Activated T-cell treated with anti-CD3 and anti-CD28 coated beads for 4 hours (primary cell): ENCODE measurements at regions not wholly inside any gene's neighbourhood (a gene's known extent, or its start where the extent isn't known, plus 50 kb on each side); places are given as distances from the start of the nearest gene placed in this dataset.

ENCODE experiments used
- DNase-seq: peaks from one replicate; pipeline ENCODE4 v3.0.0-alpha.2; 2020

DNA sequence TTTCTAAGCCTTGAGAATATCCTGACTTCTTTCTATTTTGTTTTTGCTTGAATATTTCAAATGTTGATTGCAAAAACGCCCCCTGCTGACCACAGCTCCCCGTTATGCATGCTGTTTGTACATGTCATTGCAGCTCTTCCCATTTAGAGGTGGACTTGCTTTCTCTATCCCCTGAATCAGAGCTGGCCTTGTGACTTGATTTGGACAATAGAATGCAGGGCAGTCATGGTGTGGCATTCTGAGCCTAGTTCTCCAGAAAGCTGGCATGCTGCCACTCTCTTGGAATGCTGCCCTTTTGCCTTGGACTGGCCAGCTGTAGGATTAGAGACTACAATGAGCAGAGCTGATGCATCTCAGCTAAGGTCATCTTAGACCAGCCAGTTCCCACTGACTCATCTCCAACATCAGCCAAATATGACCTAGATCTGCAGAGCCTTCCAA, 1561.5 kb downstream of the MRPL39 start:
- no peak for DNase-seq

DNA sequence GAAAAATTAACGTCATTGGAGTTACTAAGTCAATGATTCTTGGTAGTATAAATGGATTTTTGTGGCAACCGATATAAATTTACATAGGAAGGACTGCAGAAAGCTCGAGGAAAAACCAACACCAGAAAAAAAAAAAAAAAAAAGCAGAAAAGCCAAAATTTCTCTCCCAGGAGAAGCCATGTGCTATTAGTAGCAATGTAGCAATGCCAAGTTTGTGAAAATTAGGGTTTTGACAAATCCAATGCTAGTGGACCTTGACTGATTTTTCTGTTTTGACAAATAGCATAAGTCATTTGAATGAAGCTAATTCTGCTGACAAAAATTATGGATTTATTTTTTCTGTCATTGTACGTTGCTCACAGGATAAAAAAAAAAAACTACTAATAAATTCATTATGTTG, 1561.9 kb downstream of the MRPL39 start:
- DNase-seq, result no peak

DNA sequence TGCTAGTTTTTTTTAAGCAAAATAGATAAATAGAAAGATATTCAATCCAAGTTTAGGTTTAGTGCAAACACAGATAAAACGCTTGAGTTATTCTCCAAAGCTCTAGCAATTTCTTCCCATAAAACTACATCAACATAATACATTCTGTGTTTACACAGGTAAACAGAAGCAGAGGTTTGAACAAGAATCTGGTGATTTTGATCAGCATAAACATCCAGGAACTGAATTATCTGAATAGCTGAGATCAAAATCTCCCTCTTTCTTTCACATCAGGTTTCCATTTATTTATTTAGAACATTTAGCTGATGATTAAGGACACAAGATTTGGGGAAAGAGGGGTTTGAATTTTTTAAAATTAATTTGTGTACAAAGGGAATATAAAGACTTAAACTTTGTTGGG, 1564.6 kb downstream of the MRPL39 start:
- DNase-seq, result no peak

DNA sequence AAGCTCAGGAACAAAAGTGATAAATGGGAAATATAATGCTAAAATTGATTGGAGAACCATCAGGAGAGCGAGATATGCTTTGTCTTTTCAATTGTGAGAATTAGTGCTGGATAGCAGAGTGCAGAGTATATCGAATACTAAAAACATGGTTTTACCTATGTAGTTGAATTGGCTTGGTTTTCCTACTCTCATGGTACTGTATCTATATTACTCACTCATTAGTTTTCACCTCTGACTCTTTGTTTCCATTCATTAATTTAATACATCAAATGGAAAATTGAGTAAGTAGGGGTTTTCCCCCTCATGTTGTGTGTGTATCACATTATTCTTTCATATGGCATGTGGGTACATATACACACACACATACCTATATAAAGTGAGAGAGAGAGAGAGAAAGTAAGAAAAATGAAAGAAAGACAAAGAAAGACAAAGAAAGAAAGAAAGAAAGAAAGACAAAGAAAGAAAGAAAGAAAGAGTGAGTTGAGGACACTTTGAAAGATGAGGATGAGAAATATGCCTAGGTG, 1574.5 kb downstream of the MRPL39 start:
- no peak for DNase-seq

DNA sequence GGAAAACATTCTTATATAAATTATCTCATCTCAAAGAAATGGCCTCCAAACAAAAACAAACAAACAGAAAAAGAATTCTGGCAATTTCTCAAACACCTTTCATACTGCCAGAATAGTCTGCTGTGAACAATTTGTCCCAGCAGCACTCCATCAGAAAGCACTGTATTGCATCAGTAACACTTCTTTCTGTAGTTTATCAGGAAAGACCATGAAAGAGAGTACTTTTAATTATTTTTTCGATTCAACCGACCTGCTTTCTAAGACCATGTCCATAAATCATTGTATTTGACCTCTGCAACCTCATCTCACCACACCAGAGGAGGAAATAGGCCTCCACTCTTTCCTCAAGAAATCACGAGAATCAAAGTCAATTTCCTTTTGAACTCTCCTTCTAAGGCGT, 1579.9 kb downstream of the MRPL39 start:
- no peak for DNase-seq

DNA sequence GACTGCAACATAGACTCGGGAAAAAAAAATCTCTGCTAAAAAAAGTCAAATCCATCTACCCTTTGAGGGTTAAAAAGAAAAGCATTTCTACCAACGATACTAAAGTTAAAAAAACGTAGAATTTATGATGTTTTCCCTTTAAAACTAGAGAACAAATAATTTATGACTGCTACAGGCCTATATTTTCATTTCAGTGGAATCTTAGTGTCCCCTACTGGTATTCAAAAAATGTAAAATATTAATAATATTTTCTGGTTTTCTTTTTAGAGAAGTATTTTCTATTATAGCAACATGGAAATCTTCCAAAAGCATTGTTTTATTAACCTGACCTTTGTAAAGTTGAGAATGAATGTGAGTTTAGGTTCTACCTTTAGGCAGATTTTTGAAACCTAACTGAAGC, 1582.2 kb downstream of the MRPL39 start:
- no peak for DNase-seq

DNA sequence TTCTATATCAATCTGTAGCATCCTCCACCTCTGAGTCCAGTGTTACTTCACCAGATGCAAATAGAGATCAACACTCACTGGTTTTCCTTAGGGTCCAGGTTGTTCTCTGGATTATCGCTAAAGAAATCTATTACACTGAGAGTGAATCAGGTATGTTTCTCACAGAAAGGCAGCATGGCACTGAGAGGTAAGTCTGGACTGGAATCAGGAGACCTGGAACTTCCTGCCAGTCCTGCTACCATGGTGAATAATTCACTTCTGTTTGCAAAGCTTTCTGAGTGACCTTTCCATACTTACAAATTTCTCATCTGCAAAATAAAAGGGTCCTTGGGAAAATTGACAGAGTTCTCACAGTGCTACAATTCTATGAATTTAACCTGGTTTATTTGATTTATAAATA, 1583.3 kb downstream of the MRPL39 start:
- no peak for DNase-seq

DNA sequence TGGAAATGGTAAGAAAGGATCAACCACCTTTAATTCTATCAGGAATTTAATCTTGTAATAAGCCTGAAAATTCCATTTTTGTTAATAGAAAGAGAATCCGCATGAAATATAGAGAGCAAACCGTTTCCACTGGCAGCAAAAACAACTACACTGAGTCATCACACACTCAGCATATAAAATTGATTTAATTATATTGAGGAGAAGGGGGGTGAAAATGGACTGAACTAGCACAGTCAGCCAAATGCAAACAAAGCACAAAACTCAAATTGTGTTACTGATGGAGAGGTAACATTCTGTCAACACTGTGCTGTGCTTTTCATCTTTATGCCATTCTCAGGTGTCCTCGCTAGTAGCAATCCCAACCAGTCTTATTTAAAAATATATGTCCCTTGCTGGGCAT, 1583.9 kb downstream of the MRPL39 start:
- DNase-seq, result no peak

DNA sequence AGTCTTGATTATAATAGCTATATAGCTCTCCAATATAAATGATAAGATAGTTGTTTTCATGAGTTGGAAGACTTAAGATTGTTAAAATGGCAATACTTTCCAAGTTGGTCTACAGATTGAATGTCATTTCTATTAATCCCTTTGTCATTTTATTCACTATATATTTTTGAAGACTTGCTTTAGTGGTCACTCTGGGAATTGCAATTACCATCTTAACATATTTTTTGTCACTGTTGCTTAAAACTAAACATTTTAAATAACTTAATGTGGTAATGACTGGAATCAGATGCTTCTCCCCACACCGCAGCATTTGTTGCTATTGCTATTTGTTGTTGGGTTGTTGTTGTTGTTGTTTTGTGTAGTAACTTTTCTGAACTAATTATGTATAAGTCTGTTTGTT, 1592.9 kb downstream of the MRPL39 start:
- DNase-seq, result no peak

DNA sequence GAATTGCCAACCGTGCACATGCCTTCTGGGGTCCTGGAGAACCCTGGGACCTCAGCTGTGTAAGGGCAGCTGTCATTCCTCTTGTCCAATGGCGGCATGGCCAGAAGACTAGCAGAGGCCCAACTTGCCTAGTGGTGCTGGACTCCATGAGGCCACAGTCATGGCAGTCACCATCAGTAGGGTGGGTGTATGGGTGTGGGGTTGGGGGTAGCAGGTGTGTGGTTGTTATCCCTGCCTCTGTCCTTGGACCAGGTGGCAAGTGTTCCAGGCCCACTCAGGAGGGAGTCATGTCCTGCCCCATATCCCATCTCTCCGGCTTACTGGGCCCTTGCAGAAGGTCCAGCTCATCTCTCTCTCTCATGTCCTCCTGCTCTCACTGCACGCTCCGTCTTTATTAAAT, 1596.2 kb downstream of the MRPL39 start:
- DNase-seq, result no peak

DNA sequence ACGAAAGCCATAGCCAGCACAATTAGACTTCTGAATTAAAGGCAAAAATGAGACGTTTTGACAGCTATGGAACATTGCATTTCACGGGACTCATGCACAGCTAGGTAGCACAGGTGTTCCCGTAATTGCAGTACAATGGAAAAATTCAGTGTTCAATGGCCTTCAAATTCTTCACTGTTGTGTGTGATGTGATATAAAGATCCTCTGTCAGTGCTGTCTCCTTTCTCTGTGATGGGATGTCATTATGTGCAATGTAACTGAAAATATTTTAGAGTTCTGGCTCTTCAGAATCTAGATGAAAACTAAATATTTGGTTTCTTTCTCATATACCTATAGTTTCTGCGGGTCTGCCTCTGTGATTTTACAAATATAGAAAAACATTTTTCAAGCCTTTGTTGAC, 1599.7 kb downstream of the MRPL39 start:
- no peak for DNase-seq

DNA sequence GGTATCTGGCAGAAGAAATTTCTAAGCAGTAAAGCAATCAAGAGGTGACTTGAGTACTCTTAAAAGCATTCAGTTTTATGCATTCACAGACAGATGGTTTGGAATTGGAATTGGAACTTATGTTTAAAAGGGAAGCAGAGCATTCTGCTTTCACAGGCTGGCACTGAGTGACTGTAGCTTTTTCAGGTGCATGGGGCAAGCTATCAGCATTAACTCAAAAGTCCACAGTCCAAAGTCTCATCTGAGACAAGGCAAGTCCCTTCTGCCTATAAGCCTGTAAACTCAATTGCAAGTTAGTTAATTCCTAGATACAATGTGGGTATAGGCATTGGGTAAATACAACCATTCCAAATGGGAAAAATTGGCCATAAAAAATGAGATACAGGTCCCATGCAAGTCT, 1620.3 kb downstream of the MRPL39 start:
- DNase-seq, result no peak

DNA sequence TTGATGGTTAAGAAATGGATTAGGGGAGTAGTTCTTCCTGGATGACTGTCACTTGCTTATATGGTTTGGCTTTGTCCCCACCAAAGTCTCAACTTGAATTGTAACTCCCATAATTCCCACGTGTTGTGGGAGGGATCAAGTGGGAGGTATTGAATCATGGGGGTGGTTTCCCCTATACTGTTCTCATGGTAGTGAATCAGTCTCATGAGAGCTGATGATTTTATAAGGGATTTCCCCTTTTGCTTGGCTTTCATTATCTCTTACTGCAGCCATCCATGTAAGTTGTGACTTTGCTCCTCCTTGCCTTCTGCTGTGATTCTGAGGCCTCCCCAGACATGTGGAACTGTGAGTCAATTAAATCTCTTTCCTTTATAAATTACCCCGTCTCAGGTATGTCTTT, 1621.1 kb downstream of the MRPL39 start:
- no peak for DNase-seq

DNA sequence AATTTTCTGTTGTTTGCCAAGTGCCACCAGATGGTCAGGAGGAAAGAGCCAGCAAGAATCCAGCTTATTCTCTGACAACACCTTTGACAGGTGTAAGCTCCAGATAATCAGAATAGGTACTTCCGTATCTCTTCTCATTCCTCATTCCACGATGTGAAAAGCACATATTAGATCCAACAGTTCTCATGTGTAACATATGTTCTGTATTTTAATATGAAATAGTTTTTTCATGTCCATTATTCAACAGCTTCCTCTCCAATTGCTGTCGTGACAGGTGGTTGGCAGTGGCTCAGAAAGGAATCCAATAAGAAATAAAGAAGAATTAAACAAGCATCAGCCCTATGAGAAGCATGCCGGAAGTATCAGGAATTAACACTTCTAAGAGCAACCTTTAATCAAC, 1624.7 kb downstream of the MRPL39 start:
- DNase-seq, result no peak

DNA sequence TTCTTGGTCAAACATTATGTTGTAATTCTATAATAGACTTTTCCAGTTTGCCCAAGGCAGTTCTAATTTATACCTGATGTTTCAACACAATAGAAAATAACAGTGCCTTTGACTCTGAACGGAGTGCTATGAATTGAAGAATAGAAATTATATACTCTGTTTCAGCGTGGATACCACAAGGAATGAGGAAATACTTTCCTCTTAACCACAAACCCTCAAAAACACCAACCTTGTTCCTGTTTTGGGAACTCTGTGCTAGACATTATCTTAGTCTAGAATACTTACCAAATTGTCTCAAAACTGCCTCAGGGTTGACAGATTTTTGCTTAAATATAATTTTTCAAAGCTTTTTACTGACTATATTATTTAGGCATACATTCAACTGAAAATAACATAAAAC, 1629.3 kb downstream of the MRPL39 start:
- no peak for DNase-seq

DNA sequence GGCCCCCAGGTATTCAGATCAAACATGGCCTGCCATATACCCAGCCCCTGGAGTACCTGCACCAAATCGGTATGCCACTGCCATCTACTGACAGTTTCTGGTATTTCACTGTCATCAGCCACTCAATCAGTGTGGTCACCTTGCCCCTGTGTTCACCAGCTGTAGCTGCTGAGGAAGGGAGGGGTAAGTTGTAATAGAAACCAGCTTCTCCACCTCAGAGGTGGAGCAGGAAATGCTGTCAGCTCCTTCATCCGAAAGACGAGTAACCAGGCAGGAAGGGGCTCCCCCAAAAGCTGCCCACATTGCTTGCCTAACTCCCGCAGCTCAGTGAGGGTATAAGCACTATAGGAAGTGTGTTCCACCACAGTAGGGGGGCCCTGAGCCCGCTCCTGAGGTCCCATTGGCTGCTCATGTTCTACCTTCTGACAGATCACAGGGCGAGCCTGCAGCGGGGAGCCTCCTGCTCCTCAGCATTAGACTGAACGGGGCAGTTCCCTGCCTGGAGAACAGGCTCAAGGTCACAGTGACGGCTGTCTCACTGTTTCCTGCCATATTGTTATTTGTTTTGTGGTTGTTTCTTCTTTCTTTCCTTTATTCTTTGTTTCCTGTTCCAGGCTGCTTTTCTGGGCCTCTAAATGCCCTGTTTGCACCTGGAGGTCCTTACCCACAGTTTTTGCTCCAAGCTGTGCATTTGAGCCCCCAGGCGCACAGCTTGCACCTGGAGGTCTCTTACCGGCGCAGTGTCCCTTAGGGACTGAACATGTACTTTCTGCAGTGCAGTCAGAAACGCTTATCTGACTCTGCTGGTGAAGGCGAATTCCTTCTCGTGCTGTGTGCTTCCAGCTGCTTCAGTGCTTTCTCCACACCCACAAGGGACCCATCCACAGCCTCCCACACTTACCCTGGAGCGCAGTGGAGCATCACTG, 1638.3 kb downstream of the MRPL39 start:
- peak; percentile 57 for DNase-seq

DNA sequence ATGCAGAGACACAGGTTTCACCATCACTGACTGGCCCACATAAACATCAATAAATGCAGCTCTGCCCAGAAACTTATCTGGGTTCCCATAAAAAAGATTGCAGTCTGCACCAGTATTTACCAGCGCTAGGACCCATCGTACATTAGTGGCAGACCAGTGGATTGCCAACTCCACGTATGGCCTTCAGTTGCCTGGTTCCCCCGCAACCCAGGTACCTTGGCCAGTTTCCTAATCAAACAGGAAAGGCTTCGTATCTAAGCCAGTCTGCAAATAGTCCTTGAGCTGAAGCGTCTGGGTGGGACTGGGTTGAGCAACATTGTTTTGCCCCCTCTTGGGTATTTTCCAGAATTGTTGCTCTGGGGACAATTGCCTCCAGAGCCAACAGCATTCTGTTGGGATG, 1639.3 kb downstream of the MRPL39 start:
- DNase-seq, result no peak

DNA sequence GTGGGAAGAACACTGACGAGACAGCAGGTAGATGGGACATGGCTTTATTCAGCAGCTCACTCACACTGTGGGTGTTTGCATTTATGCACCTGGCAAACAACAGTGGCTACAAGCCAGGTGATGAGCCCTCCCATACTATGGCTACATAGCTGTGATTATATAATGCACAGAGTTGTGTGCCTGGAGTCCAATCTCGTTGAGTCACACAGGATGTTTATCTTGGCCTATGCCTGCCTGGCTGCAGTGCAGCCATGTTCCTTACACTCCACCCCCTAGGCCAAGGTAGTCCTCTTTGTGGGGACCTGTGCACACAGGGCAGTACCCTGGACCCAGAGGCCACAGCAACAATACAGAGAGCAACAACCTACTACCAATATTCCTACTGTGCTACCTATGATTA, 1643.8 kb downstream of the MRPL39 start:
- no peak for DNase-seq

DNA sequence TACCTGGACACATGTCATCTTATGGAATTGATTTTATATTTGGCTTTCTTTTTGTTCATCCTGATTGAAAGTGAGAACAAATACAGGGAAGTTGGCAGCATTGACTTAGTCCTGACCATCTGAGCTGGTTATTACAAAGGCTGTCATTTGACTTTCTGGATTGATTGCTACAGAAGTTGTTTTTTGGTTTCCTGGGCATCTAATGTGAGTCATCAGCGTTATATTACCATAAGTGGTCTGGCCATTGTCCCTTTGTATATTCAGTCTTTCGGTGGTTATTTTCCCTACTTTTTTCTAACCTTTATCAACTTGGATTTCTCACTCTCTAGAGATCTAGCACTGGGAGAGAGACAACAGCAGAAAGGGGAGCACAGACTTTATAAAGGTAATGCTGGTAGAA, 1646.5 kb downstream of the MRPL39 start:
- no peak for DNase-seq

DNA sequence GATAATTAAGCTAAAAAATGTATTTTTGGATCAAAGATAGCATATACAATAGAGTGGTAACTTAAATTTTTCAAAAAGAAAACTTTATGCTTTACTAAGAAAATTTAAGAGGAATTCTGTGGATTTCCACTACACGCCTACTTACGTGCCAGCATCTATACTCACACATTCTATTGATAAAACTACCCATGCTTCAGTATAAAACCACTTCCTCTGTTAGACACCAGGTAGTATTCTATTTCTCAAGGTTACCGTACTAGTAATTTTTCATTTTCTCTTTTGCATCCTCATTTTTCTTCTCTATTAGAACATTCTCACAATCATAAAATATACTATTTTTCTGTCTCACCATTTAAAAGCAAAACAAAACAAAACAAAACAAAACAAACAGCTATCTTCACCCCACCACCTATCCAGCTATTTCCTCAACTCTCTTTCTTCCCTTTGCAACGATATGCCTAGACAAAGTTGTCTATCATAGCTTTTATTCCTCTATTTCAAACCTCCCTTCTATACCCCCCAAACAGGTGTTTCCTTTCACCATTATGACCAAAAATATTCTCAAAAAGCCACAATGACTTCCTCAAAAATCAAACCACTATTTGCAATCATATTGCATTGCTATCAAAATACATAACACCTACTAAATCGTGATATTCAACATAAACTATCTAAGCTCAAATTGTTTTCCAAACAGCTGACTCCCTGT, 1652.0 kb downstream of the MRPL39 start:
- DNase-seq, result no peak

DNA sequence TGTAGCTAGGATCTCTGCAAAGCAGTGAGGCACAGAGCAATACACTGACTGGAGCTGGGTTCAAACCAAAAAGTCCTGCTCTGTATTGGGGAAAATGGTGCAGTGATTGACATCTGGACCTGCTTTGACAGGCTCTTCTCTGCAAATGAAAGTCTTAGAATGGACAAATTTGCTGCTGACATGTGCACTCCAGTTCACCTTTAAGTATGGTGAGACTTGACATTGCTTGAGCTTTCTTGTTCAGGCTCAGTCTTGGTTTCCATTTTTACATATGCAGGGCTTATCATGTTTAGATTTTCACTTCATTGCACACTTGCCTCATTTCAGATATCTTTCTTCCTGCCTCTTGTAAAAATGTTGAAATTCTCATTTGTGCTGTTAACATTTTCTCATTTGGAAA, 1655.0 kb downstream of the MRPL39 start:
- DNase-seq, result no peak

DNA sequence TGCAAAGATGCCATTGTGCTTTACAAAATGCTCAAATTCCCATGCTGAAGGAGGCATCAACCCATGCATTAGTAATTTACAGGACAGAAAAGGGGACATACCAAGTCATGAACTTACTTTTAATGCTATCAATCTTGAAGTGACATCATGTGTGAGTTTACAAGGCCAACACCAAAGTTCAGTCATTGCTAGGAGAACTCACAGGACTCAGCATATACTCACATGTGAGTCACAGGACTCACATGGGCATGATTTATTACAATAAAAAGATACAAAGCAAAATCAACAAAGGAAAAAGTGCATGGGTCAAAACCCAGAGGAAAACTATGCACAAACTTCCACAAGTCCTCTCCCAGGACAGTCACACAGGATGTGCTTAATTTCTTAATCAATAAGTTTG, 1656.0 kb downstream of the MRPL39 start:
- no peak for DNase-seq

DNA sequence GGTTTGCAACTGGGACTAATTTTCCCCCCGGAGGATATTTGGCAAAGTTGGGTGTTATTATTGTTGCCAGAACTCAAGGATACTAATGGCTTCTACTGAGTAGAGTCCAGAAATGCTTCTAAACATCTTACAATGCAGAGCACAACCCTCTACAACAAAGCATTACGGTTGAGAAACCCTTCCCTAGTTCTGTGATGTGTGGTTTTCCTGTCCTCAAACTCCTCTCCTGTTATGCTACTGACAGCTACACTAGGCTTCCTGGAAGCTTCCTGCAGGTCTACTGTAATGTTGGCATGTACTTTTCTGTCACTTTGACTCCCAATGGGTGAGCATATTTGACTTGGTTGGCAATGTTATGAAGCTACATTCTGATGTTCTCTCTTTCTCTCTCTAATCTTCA, 1656.9 kb downstream of the MRPL39 start:
- DNase-seq, result no peak

DNA sequence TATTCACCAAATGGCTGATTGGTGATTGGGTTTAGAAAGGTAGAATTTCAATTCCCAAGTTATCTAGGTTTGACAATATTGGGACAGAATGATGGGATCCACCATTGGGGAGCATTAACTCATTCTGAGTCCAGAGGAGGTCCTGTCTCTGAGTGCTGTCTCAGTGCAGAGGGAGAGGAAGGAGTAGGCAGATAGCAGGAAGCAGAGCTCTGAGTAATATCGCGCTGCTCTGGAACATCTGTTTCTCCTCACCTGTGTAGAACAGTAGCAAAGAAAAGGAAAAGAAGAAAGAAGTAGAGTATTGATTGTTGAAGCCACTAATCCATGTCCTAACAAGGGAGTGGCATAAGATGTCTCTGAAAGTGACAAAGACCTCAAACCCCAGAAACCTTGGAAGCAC, 1657.8 kb downstream of the MRPL39 start:
- DNase-seq, result no peak
